Astrocyte of the hippocampus (primary cell): ENCODE measurements at regions not wholly inside any gene's neighbourhood (a gene's known extent, or its start where the extent isn't known, plus 50 kb on each side); places are given as distances from the start of the nearest gene placed in this dataset.
A peak's percentile ranks its signal among the peaks of the same experiment; 100 is the strongest.

Experiments used
- DNase-seq: peaks from one replicate; pipeline ENCODE4 v3.0.0; 2011; ENCODE audit warnings: low read depth, low spot score

GRCh38 chrX:42624524-42624923, 153.4 kb downstream of the PPP1R2C start:
- no peak for DNase-seq

GRCh38 chrX:42619068-42619467, 158.9 kb downstream of the PPP1R2C start:
- no peak for DNase-seq

GRCh38 chrX:42616981-42617380, 161.0 kb downstream of the PPP1R2C start:
- no peak for DNase-seq

- no peak for DNase-seq
These were observed 162.8 kb downstream of the PPP1R2C start for GRCh38 chrX:42615161-42615563.

GRCh38 chrX:42606591-42606990, 171.4 kb downstream of the PPP1R2C start:
- no peak for DNase-seq

GRCh38 chrX:42604302-42604701, 173.7 kb downstream of the PPP1R2C start:
- no peak for DNase-seq

- DNase-seq: no peak
These were observed 174.9 kb downstream of the PPP1R2C start for GRCh38 chrX:42603016-42603415.

GRCh38 chrX:42602566-42602965, 175.4 kb downstream of the PPP1R2C start:
- no peak for DNase-seq

- peak; percentile 38 for DNase-seq
These were observed 175.8 kb downstream of the PPP1R2C start for GRCh38 chrX:42602136-42602535.

- DNase-seq: no peak
These were observed 180.5 kb downstream of the PPP1R2C start for GRCh38 chrX:42597481-42597880.

GRCh38 chrX:42585842-42586621, 191.9 kb downstream of the PPP1R2C start:
- no peak for DNase-seq

- no peak for DNase-seq
These were observed 200.0 kb downstream of the PPP1R2C start for GRCh38 chrX:42577936-42578470.

- DNase-seq: peak; percentile 18
These were observed 210.7 kb downstream of the PPP1R2C start for GRCh38 chrX:42567268-42567667.

GRCh38 chrX:42565739-42566138, 212.2 kb downstream of the PPP1R2C start:
- no peak for DNase-seq

GRCh38 chrX:42546800-42547199, 231.2 kb downstream of the PPP1R2C start:
- DNase-seq: no peak

GRCh38 chrX:42544883-42545282, 233.1 kb downstream of the PPP1R2C start:
- no peak for DNase-seq

- DNase-seq: no peak
These were observed 236.4 kb downstream of the PPP1R2C start for GRCh38 chrX:42541554-42541953.

- DNase-seq: no peak
These were observed 237.8 kb downstream of the PPP1R2C start for GRCh38 chrX:42540146-42540545.

GRCh38 chrX:42538405-42538804, 239.6 kb downstream of the PPP1R2C start:
- no peak for DNase-seq

GRCh38 chrX:42536286-42536685, 241.7 kb downstream of the PPP1R2C start:
- DNase-seq: peak; percentile 66

GRCh38 chrX:42535233-42535632, 242.7 kb downstream of the PPP1R2C start:
- DNase-seq: no peak

GRCh38 chrX:42533761-42534160, 244.2 kb downstream of the PPP1R2C start:
- no peak for DNase-seq

- DNase-seq: no peak
These were observed 246.5 kb downstream of the PPP1R2C start for GRCh38 chrX:42531441-42531840.
